CD4-positive, alpha-beta T cell treated with Interleukin-17A for 1 hour (primary cell): ENCODE measurements at regions not wholly inside any gene's neighbourhood (a gene's known extent, or its start where the extent isn't known, plus 50 kb on each side); places are given as distances from the start of the nearest gene placed in this dataset.

Experiments
- DNase-seq: peaks from one replicate; pipeline ENCODE4 v3.0.0-alpha.2; 2020

DNA sequence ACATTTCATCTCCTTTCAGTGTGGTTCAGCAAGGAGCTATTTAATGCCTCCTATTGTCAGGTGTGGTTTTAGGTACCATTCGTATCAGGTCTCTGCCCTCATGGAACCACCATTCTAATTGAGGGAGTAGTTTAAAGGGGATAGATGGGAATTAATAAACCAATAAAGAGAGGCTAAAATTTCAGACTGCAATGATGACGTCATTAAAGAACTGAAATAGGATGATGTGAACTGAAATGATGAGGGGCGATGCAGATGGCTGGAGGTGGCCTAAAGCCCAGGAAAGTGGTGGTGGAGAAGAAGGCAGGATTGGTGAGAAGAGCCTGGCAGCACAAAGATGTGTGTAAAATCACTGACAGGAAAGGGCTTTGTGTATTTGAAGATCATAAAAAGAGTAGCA is 148.9 kb upstream of the RBFOX1 start:
- no peak for DNase-seq

DNA sequence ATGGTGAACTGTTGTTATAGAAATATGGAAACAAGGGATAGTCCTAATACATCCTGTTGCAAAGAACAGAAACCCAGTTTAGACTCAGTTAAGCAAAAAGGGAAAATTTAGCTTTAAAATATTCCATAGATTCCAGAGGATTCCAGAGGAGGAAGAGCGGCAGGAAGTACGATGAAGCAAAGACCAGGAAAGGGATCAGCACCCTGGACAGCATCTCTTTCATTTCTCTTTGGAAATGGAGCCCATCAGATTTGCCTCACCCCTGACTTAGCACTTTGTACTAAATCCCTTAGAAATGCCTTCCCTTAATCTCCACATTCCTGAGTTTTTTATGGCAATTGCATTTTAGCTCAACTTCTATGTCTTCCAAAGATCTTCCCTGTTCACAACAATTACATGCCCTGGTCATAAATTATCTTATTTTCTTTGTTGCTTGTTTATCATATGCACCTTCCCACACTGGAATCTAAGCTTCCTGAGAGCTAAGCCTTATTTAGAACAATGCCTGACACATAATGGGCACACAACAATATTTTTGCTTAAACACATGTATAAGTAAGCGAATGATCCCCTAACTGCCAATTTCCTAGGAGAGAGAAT is 150.0 kb upstream of the RBFOX1 start:
- DNase-seq = no peak

- no peak for DNase-seq
Observed at GRCh38 chr16:7177875-7178274, 154.8 kb upstream of the RBFOX1 start.

DNA sequence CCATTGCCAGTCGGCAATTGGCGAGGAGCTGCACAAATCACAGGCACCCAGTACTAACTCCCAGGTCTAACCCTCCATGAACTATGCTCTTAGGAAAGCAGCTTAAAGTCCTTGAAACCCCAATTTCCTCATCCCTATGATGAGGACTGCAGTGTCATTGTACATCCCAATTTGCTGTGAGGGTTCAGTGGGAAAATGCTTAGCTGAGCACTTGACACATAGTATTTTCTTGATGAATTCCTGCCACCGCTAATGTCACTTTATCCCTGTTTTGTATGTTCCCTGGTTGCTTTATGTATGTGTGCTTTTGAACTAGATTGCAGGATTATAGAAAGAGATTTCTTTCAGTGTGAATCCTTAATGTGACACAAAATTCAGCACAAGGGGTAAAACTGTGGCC is 161.5 kb upstream of the RBFOX1 start:
- DNase-seq = no peak

- DNase-seq = no peak
Observed at GRCh38 chr16:7167626-7168025, 165.0 kb upstream of the RBFOX1 start.

DNA sequence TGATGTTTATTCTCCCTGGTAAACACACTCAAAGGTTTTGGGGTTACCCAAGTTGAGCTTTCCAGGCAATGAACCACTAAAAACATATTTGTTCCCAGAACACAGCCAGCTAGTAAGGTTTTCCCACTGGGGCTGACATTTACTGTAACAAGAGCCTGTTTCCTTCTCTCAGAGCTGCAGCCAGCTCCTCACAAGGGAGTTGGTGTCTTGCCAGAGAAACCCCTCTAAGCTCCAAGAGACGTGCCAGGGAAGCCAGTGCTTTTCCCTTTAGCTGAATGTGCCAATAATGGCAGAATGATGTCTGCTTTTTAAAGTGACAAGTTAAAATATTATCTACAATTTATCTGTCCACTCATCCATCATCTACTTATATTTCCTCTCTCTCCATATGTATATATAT is 170.8 kb upstream of the RBFOX1 start:
- no peak for DNase-seq

DNA sequence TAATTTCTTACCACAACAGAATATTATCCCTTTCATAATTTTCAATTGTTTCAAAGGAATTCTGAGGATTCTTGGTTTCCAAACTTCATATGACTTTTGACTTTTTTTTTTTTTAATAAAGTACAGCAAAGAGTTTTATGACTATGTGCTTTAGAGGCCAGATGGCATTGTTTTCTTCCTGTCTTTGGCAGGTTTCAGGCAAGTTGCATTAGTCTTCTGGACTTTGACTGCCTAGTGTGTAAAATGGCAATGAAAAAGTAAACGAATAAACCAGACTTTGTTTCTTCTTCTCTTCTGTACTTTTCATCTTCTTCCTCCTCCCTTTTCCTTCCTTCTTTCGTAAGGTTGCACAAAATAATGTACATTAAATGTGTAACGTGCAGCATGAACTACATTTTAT is 172.6 kb upstream of the RBFOX1 start:
- DNase-seq = no peak

- no peak for DNase-seq
Observed at GRCh38 chr16:7158481-7158880, 174.2 kb upstream of the RBFOX1 start.

GRCh38 chr16:7150230-7150629 is 182.4 kb upstream of the RBFOX1 start:
- DNase-seq = no peak

- DNase-seq = no peak
Observed at GRCh38 chr16:7148606-7149005, 184.0 kb upstream of the RBFOX1 start.

- no peak for DNase-seq
Observed at GRCh38 chr16:7140899-7141298, 191.7 kb upstream of the RBFOX1 start.

DNA sequence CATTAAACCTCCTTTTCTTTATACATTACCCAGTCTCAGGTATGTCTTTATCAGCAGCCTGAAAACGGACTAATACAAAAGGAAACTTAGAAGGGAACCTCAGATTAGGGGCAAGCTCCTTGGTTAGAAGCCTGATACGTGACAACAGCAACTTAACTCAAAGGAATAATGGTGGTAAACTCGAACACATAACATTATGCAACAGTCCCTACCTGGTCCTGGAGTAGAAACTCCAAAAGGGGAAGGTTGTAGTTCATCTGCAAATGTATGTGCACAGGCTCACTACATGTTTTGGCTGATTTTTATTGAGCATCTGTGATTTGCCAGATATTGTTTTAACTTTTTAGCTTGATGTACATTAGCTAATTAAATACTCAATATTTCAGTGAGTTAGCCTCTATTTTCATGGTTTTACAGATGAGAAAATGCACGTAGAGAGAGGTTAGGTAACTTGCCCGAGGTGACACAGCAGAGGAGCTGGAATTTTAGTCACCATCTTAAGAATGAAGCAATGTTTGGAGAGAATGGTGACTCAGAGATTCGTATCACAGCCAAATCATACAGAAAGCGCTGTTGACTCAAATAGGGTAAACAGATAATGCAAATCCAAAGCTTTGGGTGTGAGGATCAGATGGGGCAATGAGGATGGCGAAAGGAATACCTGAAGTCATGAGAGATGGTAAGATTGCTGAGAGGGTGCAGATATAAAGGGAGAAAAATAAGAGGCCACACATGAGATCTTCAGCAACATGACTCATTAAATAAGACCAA is 194.9 kb upstream of the RBFOX1 start:
- no peak for DNase-seq

GRCh38 chr16:7132465-7132864 is 200.2 kb upstream of the RBFOX1 start:
- no peak for DNase-seq

DNA sequence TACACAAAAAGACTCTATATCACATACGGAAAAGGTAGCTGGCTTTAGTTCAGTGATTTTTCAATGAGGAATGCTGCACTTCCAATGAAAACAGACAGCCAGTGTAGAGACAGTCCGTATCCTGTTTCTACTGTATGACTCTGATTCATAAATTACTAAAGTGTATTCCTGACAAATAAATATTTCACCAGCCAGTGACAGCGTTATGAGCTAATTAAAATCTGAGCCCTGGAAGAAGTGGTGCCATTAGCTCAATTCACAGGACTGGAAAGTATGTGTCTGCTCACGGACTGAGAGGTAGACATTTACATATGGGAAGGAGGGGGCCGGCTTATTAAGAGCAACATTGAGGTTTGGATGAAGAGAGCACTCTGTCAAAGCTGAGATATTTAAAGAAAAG is 207.9 kb upstream of the RBFOX1 start:
- DNase-seq = no peak

DNA sequence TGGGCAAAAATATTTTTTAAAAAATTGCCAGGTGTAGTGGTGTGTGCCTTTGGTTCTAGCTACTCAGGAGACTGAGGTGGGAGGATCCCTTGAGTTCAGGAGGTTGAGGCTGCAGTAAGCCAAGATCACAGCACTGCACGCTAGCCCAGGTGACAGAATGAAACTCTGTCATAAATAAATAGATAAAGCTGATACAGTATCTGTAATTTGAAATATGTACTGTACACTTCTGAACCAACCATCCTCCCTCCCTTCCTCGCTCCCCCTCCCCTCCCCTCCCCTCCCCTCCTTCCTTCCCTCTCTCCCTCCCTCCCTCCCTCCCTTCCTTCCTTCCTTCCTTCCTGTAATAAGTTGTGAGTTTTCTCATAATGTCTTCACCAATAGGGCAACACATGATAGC is 208.4 kb upstream of the RBFOX1 start:
- no peak for DNase-seq

- DNase-seq = no peak
Observed at GRCh38 chr16:7116734-7117133, 215.9 kb upstream of the RBFOX1 start.

- DNase-seq = no peak
Observed at GRCh38 chr16:7115898-7116297, 216.7 kb upstream of the RBFOX1 start.

DNA sequence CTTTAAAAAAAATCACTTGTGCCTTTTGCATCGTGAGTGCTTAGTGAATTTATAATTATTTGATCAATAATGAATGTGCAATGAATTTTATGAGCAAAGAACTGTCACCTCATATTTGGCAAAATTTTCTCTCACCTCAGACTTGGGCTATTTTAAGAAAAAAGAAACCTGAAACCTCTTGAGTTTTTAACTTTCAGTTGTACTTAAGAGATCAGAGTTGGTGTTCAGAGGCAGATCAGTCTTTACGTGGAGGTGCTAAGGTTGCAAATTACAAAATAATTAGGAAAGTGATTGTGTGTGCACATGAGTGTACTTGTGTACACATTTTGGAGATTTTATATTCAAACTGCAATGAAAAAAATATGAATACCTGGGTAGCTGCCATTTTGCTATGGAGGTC is 218.7 kb upstream of the RBFOX1 start:
- no peak for DNase-seq

GRCh38 chr16:7113395-7113794 is 219.2 kb upstream of the RBFOX1 start:
- DNase-seq = no peak

- DNase-seq = no peak
Observed at GRCh38 chr16:7111265-7111664, 221.4 kb upstream of the RBFOX1 start.

- no peak for DNase-seq
Observed at GRCh38 chr16:7107436-7107835, 225.2 kb upstream of the RBFOX1 start.

DNA sequence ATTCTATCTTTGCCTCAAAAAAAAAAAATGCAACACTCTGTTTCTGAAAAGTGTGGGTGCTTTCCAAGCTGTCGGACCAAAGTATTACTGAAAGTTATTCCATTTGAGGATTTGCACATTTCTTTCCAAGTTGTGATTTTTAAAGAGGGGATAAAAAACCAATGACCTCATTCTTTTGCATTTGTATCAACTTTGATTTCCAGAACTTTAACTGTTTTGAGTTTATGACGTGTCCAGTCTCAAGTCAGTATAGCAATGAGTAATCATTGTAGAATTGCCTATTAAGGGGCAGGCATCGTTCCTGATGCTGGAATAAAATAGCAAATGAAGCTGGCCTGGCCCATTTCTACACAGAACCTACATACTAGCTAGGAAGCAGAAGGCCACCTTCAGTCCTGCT is 229.6 kb upstream of the RBFOX1 start:
- no peak for DNase-seq

- no peak for DNase-seq
Observed at GRCh38 chr16:7101054-7101453, 231.6 kb upstream of the RBFOX1 start.

- DNase-seq = no peak
Observed at GRCh38 chr16:7097518-7097917, 235.1 kb upstream of the RBFOX1 start.

GRCh38 chr16:7093511-7093910 is 239.1 kb upstream of the RBFOX1 start:
- DNase-seq = no peak
